IMR-90 (cell line): ENCODE measurements at regions not wholly inside any gene's neighbourhood (a gene's known extent, or its start where the extent isn't known, plus 50 kb on each side); places are given as distances from the start of the nearest gene placed in this dataset.

Source experiments
- CEBPB ChIP-seq: IDR thresholded peaks from 2 replicates; pipeline ENCODE4 v1.6.1; 2012; ENCODE audit warnings: low read depth, low read length, improper control_type of control experiment
- POLR2A ChIP-seq: IDR thresholded peaks from 2 replicates; pipeline ENCODE4 v1.6.1; 2012; ENCODE audit warnings: mild to moderate bottlenecking, low read depth, low read length
- RCOR1 ChIP-seq: IDR thresholded peaks from 2 replicates; pipeline ENCODE4 v1.6.1; 2012; ENCODE audit warnings: mild to moderate bottlenecking, low read length, improper control_type of control experiment; ENCODE audit not compliant: insufficient replicate concordance
- TF ChIP-seq, protein P1 (sequence below): conservative IDR thresholded peaks from 2 replicates; pipeline ENCODE4 v1.5.1; 2012; ENCODE audit warnings: mild to moderate bottlenecking, low read depth, low read length, improper control_type of control experiment

DNA sequence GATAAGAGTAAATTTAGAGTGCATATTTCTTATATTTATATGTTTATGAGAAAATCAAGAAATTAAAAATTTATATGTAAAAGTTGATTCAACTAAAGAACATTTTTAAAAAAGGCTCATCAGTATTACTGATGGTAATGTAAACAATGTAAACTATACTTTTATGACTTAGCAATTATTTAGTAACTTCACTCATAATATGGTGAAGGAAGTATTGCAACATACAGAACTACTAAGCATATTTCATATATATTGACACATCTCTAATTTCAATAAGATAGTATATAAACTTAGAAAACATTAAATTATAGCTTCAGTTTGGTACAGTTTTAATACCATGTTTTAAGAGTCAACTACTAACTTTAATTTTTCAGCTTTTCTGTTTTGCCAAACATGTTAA lies 512.8 kb upstream of the PCDH7 start:
- TF ChIP-seq, protein P1, sequence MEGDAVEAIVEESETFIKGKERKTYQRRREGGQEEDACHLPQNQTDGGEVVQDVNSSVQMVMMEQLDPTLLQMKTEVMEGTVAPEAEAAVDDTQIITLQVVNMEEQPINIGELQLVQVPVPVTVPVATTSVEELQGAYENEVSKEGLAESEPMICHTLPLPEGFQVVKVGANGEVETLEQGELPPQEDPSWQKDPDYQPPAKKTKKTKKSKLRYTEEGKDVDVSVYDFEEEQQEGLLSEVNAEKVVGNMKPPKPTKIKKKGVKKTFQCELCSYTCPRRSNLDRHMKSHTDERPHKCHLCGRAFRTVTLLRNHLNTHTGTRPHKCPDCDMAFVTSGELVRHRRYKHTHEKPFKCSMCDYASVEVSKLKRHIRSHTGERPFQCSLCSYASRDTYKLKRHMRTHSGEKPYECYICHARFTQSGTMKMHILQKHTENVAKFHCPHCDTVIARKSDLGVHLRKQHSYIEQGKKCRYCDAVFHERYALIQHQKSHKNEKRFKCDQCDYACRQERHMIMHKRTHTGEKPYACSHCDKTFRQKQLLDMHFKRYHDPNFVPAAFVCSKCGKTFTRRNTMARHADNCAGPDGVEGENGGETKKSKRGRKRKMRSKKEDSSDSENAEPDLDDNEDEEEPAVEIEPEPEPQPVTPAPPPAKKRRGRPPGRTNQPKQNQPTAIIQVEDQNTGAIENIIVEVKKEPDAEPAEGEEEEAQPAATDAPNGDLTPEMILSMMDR = no peak
- TF ChIP-seq CEBPB (0 out of 2 replicates have a peak, but pooled peaks have one; percentile 11), RCOR1 (no peak), POLR2A (no peak)
